ENCODE measurements at regions not wholly inside any gene's neighbourhood (a gene's known extent, or its start where the extent isn't known, plus 50 kb on each side); places are given as distances from the start of the nearest gene placed in this dataset.

DNA sequence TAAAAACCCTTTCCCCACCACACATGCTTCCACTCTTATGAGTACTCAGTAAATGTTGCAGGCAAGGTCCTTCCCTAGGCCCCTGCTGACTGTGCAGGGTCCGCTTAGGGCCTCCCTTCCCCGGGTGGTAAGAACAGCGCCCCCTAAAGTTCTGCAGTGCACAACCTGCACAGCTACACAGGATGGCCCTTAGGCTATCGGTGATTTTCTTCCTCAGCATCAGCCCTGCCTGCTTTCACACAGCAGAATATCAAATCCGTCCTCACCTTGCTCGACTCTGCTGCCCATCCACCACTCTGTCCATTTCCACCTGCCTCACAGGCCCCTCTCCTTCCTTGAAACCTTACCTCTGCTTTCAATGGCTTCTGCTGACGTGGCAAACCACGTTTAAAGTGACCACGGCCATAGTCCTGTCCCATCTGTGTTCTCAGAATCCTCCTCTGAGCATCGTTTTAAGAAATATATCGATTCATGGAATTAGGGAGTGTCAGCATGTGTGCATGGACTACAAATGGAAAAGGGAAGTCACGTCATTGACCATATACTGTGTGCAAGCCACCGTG, 51.4 kb upstream of the TMEM132E start:
- no peak for DNase-seq (ENCODE audit: low spot score)

DNA sequence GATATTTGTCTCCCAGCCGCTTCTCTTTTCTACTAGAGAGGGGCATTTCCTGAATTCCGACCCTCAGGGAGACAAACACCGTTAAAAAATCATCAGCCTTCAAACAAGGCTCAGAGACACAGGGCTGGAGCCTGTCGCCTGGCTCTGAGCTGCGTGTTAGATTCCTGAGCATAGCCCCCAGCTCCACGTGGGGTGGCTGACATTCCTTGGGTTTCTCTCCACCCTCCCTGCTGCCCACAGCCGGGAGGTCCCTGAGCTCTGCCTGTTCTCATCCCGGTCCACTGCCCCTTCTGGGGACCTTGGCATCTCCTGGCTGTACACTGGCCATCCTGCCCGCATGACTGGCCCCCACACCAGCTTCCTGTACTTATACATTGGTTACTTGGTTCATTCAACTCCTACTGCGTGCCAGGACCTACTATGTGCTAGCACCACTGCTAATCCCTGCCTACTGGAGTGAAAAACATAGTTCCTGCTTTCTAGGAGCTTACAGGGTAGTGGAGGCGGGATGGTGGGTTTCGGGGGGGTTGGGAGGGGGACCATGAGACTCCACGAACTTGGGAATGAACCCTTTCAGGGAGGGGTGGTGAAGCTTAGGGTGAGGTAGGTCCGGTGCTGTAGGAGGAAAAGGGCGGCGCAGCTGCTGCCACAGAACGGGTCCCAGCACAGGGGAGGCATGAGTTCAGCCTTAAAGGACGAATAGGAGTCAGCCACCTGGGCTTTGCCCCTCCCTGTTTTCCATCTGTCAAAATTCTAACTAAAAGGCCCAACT, 52.1 kb upstream of the TMEM132E start:
- DNase-seq (ENCODE audit: low spot score) = no peak

DNA sequence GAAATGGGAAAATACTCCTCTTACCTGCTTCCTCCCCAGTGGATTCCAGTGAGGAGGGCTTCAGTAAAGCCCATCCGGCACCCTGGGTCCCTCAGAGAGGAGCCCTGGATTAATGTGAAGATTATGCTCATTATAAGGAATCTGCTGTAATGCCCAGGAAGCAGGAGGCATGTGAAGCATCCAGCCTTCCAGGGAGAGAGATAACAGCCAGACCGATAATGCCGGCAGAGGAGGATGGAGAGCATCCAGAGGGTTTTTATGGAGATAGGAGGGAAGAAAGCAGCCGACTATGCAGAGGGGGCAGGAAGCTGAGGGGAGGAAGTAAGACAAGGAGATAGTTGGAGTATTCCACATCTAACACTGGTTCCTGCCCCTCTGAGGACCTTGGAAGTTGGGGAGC, 53.7 kb upstream of the TMEM132E start:
- DNase-seq (ENCODE audit: low spot score) = peak; percentile 65

DNA sequence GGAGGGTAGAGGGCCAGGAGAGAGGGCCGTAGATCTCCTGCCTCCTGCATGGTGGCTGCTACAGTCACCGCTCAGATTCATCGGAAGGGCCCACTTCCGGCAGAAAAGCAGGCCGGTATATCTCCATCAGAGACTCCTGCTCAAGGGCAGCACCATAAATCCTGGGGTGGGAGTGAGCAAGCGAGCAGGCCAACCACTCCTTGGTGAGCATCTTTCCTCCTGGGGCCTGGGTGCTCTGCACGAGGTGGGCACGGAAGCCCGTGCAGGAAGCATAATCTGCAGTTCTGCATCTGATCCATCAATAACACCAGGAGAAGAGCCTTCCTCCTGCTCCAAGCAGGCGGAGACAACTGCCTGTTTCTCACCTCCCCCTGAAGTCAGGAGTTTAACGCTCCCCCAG, 57.4 kb upstream of the TMEM132E start:
- DNase-seq (ENCODE audit: low spot score) = no peak

DNA sequence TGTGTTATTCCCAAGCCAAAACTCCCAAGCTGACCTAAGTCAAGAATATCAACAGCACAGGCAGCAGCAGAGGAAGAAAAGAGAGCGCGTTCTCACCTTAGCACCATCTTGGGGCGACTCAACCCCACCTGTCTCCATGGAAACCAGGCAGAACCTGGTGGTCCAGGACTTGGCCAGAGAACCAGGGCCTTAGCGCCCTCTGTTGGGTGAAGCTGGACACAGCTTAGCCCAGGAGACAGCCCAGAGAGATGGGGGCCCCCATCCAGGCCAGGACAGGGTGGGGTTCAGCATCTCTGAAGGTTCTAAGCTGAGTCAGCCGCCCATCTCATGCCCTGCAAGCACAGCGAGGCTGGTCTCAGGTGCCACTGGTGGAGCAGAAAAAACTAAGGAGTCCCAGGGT, 60.1 kb upstream of the TMEM132E start:
- no peak for DNase-seq (ENCODE audit: low spot score)

- no peak for DNase-seq (ENCODE audit: low spot score)
These were observed 62.0 kb upstream of the TMEM132E start for GRCh38 chr17:34517406-34517805.

GRCh38 chr17:34511931-34512330, 67.5 kb upstream of the TMEM132E start:
- DNase-seq (ENCODE audit: low spot score) = no peak

GRCh38 chr17:34511265-34511664, 68.1 kb upstream of the TMEM132E start:
- no peak for DNase-seq (ENCODE audit: low spot score)

- DNase-seq (ENCODE audit: low spot score) = no peak
These were observed 74.4 kb upstream of the TMEM132E start for GRCh38 chr17:34504814-34505484.

GRCh38 chr17:34503528-34504195, 75.7 kb upstream of the TMEM132E start:
- peak; percentile 23 for DNase-seq (ENCODE audit: low spot score)

DNA sequence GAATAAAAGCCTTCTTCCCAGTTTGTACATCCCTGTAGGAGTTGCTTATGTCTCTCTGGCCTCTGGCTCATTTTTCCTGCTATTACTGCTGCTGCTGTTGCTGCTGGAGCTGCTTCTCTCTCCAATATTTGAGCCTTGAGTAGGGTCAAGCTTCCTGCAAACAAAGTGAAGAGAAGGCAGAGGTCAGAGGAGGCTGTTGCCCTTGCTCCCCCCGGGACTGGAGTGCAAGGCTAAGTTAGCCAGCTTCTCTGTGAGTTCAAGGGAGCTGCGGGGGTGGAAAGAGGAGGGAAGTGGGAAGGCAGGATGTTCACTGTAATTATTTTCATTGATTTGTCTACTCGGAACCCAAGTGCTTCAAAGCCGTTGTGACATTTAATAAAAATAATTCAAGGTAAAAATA, 77.0 kb upstream of the TMEM132E start:
- no peak for DNase-seq (ENCODE audit: low spot score)

GRCh38 chr17:34499576-34499975, 79.8 kb upstream of the TMEM132E start:
- peak; percentile 27 for DNase-seq (ENCODE audit: low spot score)

DNA sequence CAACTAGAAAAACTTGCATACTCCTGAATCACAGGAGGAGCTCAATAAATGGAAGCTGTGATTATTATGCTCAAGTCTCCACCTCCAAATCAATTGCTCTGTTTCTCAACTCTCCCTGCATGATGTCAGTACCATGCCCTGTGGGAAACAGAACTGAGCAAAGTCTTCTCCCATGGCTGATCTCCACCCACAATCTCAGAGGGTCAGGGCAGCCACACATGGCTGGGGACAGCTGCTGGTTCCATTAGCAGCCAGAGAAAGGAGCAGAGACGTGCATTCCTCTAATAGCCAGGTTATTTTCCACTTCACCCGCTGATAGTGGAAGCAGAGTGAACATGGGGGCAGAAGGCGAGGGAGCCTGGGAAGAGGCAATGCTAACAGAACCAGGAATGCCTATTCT, 85.5 kb upstream of the TMEM132E start:
- DNase-seq (ENCODE audit: low spot score) = no peak

DNA sequence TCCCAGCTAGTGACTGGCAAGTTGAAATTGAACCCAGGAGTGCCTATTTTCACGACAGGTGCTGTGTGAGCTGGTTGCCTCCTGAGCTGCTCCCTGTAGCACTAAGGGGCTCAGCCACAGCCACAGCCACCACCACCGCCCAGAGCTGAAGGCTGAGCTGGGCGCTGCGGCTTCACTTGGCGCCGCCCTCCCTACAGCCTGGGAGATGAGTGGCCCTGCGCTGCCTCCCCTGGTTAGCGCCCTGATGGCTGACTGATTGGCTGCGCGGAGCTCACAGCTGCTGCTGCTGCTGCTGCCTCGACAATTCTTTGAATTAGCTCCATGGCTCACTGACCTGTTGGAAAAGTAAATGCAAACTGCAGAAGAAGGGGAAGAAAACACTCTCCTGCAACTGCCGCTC, 91.8 kb upstream of the TMEM132E start:
- DNase-seq (ENCODE audit: low spot score) = no peak

GRCh38 chr17:34486761-34487160, 92.6 kb upstream of the TMEM132E start:
- DNase-seq (ENCODE audit: low spot score) = no peak

DNA sequence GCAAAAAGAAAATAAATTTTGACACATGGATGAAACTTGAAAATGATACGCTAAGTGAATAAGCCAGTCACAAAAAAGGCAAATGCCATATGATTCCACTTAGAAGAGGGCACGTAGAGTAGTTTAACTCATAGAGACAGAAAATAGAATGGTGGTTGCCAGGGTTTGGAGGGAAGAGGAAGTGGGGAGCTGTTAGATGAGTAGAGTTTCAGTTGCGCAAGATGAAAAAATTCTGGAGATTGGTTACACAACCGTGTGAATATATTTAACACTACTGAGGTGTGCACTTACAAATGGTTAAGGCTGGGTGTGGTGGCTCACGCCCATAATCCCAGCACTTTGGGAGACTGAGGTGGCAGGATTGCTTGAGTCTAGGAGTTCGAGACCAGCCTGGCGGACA, 93.4 kb upstream of the TMEM132E start:
- DNase-seq (ENCODE audit: low spot score) = peak; percentile 9

GRCh38 chr17:34484193-34484733, 95.1 kb upstream of the TMEM132E start:
- no peak for DNase-seq (ENCODE audit: low spot score)

GRCh38 chr17:34482730-34483129, 96.7 kb upstream of the TMEM132E start:
- no peak for DNase-seq (ENCODE audit: low spot score)

GRCh38 chr17:34481779-34482178, 97.6 kb upstream of the TMEM132E start:
- DNase-seq (ENCODE audit: low spot score) = no peak

DNA sequence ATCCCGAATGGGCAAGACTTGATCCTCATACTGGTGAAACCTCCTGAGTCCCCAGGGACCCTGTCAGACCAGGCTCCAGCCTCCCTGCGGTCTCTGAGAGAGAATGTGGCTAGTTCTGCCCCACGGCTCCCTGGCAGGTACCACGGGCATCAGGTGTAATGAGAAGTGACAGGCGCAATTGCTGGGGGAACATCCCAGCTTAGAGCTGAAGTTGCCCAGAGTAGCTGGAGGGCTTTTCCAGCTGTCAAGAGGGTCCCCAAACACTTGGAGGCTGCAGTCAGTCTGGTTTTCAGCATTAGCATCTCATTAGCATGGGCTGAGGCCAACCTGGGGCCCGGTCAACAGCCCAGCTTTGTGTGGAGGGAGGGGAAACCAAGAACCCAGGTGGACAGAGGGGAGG, 100.0 kb upstream of the TMEM132E start:
- DNase-seq (ENCODE audit: low spot score) = no peak

DNA sequence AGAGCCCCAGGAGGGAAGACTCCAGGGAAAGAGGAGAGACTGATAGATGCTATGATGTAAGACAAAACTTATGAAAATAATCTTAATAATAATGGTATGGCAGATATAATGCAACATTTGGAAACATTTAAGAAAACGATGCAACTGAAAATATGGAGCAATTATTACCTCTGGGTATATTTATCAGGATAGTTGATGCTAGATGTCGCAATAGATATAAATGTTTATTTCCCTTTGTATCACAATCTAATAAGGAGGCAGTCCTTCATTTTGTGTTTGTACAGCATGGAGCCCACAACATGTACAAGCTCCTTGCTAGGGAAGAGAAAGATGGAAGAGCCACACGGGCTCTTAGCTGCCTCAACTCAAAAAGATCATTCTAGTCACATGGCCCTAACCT, 101.1 kb upstream of the TMEM132E start:
- DNase-seq (ENCODE audit: low spot score) = no peak

DNA sequence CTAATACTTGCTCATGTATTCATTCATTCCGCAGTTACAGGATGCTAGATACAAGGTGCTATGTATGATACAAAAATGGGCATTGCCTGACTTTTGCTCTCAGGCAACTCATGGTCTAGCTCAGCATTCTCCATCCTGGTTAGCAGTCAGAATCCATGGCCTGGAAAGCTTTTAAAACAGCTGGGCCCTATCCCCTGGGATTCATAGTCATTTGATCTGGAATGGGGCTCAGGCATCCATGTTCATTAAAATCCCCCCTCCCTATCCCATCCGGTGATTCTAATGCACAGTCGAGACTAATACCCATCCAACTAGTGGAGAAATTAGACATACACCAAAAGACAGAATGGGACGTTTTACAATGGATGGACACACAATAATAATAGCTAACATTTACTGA, 104.1 kb upstream of the TMEM132E start:
- no peak for DNase-seq (ENCODE audit: low spot score)

Data from umbilical cord (tissue), 1 donor.